Tibial nerve (tissue), 4 donors: ENCODE measurements at regions not wholly inside any gene's neighbourhood (a gene's known extent, or its start where the extent isn't known, plus 50 kb on each side); places are given as distances from the start of the nearest gene placed in this dataset.

Experiments
- DNase-seq, 2 donors: peaks; one replicate each; pipeline ENCODE4 v3.0.0-alpha.2; 2019; ENCODE audit warnings: low spot score in 2 of 2
- H3K27ac ChIP-seq, 4 donors: fragments of 200-600 bp; sonication (generic) in 3 of 4; one replicate each; pipeline ENCODE4 v1.5.1; 2017 to 2019; ENCODE audit warnings: mild to moderate bottlenecking in 1 of 4
- H3K27me3 ChIP-seq, 2 donors: fragments of 200-600 bp; sonication (generic) in 1 of 2; one replicate each; pipeline versions ENCODE4 v1.5.1 to v1.6.0; 2017 to 2019
- H3K36me3 ChIP-seq, 3 donors: fragments of 200-600 bp; sonication (generic); one replicate each; pipeline ENCODE4 v1.5.1; 2018 to 2019
- H3K4me1 ChIP-seq, 4 donors: fragments of 200-600 bp; sonication (generic) in 3 of 4; one replicate each; pipeline ENCODE4 v1.5.1; 2017 to 2019
- H3K4me3 ChIP-seq, 4 donors: fragments of 200-600 bp; sonication (generic) in 3 of 4; one replicate each; pipeline ENCODE4 v1.5.1; 2017 to 2019; ENCODE audit warnings: mild to moderate bottlenecking in 1 of 4, moderate library complexity in 1 of 4
- H3K9me3 ChIP-seq, 4 donors: fragments of 200-600 bp; sonication (generic) in 3 of 4; one replicate each; pipeline ENCODE4 v1.5.1; 2017 to 2019
- CTCF ChIP-seq, 5 experiments: fragments of 200-600 bp in 3 of 5; fragments of 450-650 bp in 2 of 5; sonication (generic) in 3 of 5; IDR thresholded peaks; one replicate each; pipeline ENCODE4 v1.5.1; 2016 to 2019; ENCODE audit warnings: antibody characterized with exemption in 5 of 5, mild to moderate bottlenecking in 3 of 5, moderate library complexity in 2 of 5
- EP300 ChIP-seq, 2 donors: sonication (generic); formaldehyde crosslinking; IDR thresholded peaks; one replicate each; pipeline ENCODE4 v1.6.1; 2017; ENCODE audit warnings: antibody characterized with exemption in 2 of 2, mild to moderate bottlenecking in 1 of 2
- POLR2A ChIP-seq, 2 donors: fragments of 450-650 bp; IDR thresholded peaks; one replicate each; pipeline ENCODE4 v1.6.1; 2017; ENCODE audit warnings: antibody characterized with exemption in 2 of 2, mild to moderate bottlenecking in 2 of 2, moderate library complexity in 2 of 2
- WGBS, 2 donors: methylation state at CpG; one replicate each; pipeline ENCODE4 v1.1.5; 2018; 5-methylcytosine and 5-hydroxymethylcytosine counted together

GRCh38 chr11:97989121-97989520 lies 1031.6 kb upstream of the CNTN5 start:
- 93 to 96% methylated on average over 2 of the region's 2 CpGs for WGBS, 2 donors
- Histone ChIP-seq H3K27ac (no peak overlapping the region), H3K9me3 (peaks cover 0 to 4% (median 0%) of the 10 kb centered on the region in 4 donors), H3K27me3 (no peaks in the 10 kb centered on the region), H3K4me1 (no peaks in the 10 kb centered on the region), H3K36me3 (no peaks in the 10 kb centered on the region), H3K4me3 (no peak overlapping the region)
- no peak for TF ChIP-seq EP300 (IDR thresholded peaks at IDR 0.05)
- TF ChIP-seq POLR2A (IDR thresholded peaks at IDR 0.05), result no peak
- no peak for TF ChIP-seq CTCF (IDR thresholded peaks at IDR 0.05)
- no peak for DNase-seq

GRCh38 chr11:97990162-97990920 lies 1030.4 kb upstream of the CNTN5 start:
- Histone ChIP-seq H3K9me3 (peaks cover 0 to 4% (median 0%) of the 10 kb centered on the region in 4 donors), H3K27ac (no peak overlapping the region), H3K4me3 (no peak overlapping the region), H3K4me1 (no peaks in the 10 kb centered on the region), H3K27me3 (no peaks in the 10 kb centered on the region), H3K36me3 (no peaks in the 10 kb centered on the region)
- no peak for DNase-seq
- no peak for TF ChIP-seq POLR2A (IDR thresholded peaks at IDR 0.05)
- no peak for TF ChIP-seq EP300 (IDR thresholded peaks at IDR 0.05)
- TF ChIP-seq CTCF (IDR thresholded peaks at IDR 0.05), result no peak
- WGBS, 2 donors, result 28 to 46% methylated on average over 4 of the region's 4 CpGs

GRCh38 chr11:97993562-97993961 lies 1027.2 kb upstream of the CNTN5 start:
- peaks cover 0 to 4% (median 0%) of the 10 kb centered on the region in 4 donors for H3K9me3 ChIP-seq
- WGBS, 2 donors, result 89 to 91% methylated on average over 4 of the region's 4 CpGs
- H3K36me3 ChIP-seq, result no peaks in the 10 kb centered on the region
- no peak for DNase-seq
- no peak for TF ChIP-seq POLR2A (IDR thresholded peaks at IDR 0.05)
- no peak for TF ChIP-seq EP300 (IDR thresholded peaks at IDR 0.05)
- TF ChIP-seq CTCF (IDR thresholded peaks at IDR 0.05), result no peak
- H3K27ac ChIP-seq, result no peak overlapping the region
- no peaks in the 10 kb centered on the region for H3K4me1 ChIP-seq
- H3K27me3 ChIP-seq, result no peaks in the 10 kb centered on the region
- no peak overlapping the region for H3K4me3 ChIP-seq

- Histone ChIP-seq H3K4me1 (no peaks in the 10 kb centered on the region), H3K27ac (no peak overlapping the region), H3K36me3 (no peaks in the 10 kb centered on the region), H3K27me3 (no peaks in the 10 kb centered on the region), H3K4me3 (no peak overlapping the region), H3K9me3 (peaks cover 0 to 4% (median 0%) of the 10 kb centered on the region in 4 donors)
- DNase-seq, result no peak
- 71 to 78% methylated on average over 3 of the region's 3 CpGs for WGBS, 2 donors
- no peak for TF ChIP-seq POLR2A (IDR thresholded peaks at IDR 0.05)
- no peak for TF ChIP-seq CTCF (IDR thresholded peaks at IDR 0.05)
- TF ChIP-seq EP300 (IDR thresholded peaks at IDR 0.05), result no peak
Measured at GRCh38 chr11:97995874-97996273, 1024.9 kb upstream of the CNTN5 start.

GRCh38 chr11:97996762-97997161 lies 1024.0 kb upstream of the CNTN5 start:
- no peak overlapping the region for H3K4me3 ChIP-seq
- H3K9me3 ChIP-seq, result peaks cover 0 to 4% (median 0%) of the 10 kb centered on the region in 4 donors
- no peaks in the 10 kb centered on the region for H3K4me1 ChIP-seq
- no peak overlapping the region for H3K27ac ChIP-seq
- H3K36me3 ChIP-seq, result no peaks in the 10 kb centered on the region
- TF ChIP-seq CTCF (IDR thresholded peaks at IDR 0.05) (no peak), POLR2A (IDR thresholded peaks at IDR 0.05) (no peak), EP300 (IDR thresholded peaks at IDR 0.05) (no peak)
- 85 to 90% methylated on average over 3 of the region's 3 CpGs for WGBS, 2 donors
- no peaks in the 10 kb centered on the region for H3K27me3 ChIP-seq
- no peak for DNase-seq
